HepG2 (cell line): ENCODE measurements at regions not wholly inside any gene's neighbourhood (a gene's known extent, or its start where the extent isn't known, plus 50 kb on each side); places are given as distances from the start of the nearest gene placed in this dataset.

Experiments used
- CTCF ChIP-seq: sonication (generic); formaldehyde crosslinking; IDR thresholded peaks from 2 replicates; pipeline ENCODE4 v1.5.0; 2020; ENCODE audit warnings: mild to moderate bottlenecking, missing genetic modification reagents, moderate library complexity
- ZFP37 ChIP-seq: sonication (generic); formaldehyde crosslinking; IDR thresholded peaks from 2 replicates; pipeline ENCODE4 v1.4.0; 2020; ENCODE audit warnings: missing genetic modification reagents, borderline replicate concordance

- TF ChIP-seq ZFP37 (no peak), CTCF (CRISPR knock-in tag) (no peak)
Observed at GRCh38 chr2:146458585-146458984, 1386.2 kb upstream of the ACVR2A start.
